ENCODE measurements at regions not wholly inside any gene's neighbourhood (a gene's known extent, or its start where the extent isn't known, plus 50 kb on each side); places are given as distances from the start of the nearest gene placed in this dataset.

- Histone ChIP-seq H3K9ac (ENCODE audit: low read length) (no peak overlapping the region), H3K79me2 (ENCODE audit: low read length) (no peaks in the 10 kb centered on the region)
These were observed 380.4 kb downstream of the RAPGEF2 start for GRCh38 chr4:159483110-159483781.

DNA sequence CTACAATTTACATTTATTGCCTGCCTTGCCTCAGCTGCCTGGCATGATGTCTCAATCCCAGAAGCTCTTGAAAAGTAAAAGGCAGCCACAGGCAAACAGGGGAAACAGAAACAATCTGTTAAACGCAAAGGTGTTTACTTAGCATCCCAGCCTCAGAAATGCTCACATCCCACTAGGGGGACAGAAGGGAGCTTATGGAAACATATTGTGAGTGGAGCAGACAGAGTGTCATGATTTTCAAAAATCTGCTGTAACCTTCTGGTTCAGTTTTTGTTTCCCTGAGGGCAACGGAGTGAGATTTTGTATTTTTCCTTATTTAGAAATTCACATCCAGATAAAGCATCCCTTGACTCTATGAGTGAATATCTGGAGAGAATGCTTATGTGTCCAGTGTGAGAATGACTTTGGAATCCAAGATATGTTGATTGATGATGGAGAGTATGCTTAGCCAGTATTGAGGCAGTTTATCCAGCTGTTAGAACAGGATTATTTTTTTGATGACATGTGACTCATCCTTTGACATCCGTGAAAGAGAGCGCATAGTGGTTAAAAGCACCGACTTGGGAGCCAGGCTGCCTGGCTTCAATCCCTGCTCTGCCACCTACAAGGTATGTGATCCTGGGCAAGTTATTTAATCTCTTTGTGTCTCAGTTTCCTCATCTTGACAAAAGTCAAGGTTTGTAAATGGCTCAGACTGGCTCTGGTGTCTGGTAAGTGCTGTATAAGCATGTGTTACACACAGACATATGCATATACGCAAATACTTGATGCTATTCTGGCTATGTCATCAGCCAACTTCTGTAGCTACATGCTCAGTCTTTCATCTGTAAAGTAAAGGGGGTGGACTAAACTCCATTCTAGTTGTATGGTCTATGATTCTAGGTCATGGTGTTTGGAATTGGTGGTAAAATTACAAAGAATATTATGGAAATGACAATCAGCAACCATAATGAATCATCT is 381.2 kb downstream of the RAPGEF2 start:
- Histone ChIP-seq H3K4me1 (ENCODE audit: low read length) (no peaks in the 10 kb centered on the region), H3K27ac (ENCODE audit: low read length) (no peak overlapping the region), H2AFZ (ENCODE audit: low read length) (no peak overlapping the region), H3K27me3 (ENCODE audit: low read length) (no peaks in the 10 kb centered on the region), H3K4me2 (ENCODE audit: low read depth, low read length, poor library complexity, severe bottlenecking) (no peak overlapping the region), H3K79me2 (ENCODE audit: low read length) (no peaks in the 10 kb centered on the region), H3K9me3 (ENCODE audit: low read length) (no peaks in the 10 kb centered on the region), H3K9ac (ENCODE audit: low read length) (no peak overlapping the region), H3K4me3 (ENCODE audit: low read length) (no peak overlapping the region), H3K9me2 (replicated peaks; ENCODE audit: insufficient read depth, low read length) (no peaks in the 10 kb centered on the region), H4K20me1 (ENCODE audit: insufficient read depth, low read depth, low read length) (no peaks in the 10 kb centered on the region), H3K36me3 (ENCODE audit: insufficient read depth, low read length) (no peaks in the 10 kb centered on the region)
- no peak for DNase-seq

More at GRCh38 chr4:159483110-159483781, 380.4 kb downstream of the RAPGEF2 start:
- Histone ChIP-seq H3K9me3 (ENCODE audit: low read length) (no peaks in the 10 kb centered on the region), H3K4me1 (ENCODE audit: low read length) (no peaks in the 10 kb centered on the region), H2AFZ (ENCODE audit: low read length) (no peak overlapping the region), H3K36me3 (ENCODE audit: insufficient read depth, low read length) (no peaks in the 10 kb centered on the region), H3K4me3 (ENCODE audit: low read length) (no peak overlapping the region), H3K27ac (ENCODE audit: low read length) (no peak overlapping the region), H3K27me3 (ENCODE audit: low read length) (no peaks in the 10 kb centered on the region), H3K4me2 (ENCODE audit: low read depth, low read length, poor library complexity, severe bottlenecking) (no peak overlapping the region), H3K9me2 (replicated peaks; ENCODE audit: insufficient read depth, low read length) (no peaks in the 10 kb centered on the region), H4K20me1 (ENCODE audit: insufficient read depth, low read depth, low read length) (no peaks in the 10 kb centered on the region)
- DNase-seq, result no peak

- Histone ChIP-seq H3K9me2 (replicated peaks; ENCODE audit: insufficient read depth, low read length) (no peaks in the 10 kb centered on the region), H3K9ac (ENCODE audit: low read length) (no peak overlapping the region), H3K4me3 (ENCODE audit: low read length) (no peak overlapping the region), H3K4me2 (ENCODE audit: low read depth, low read length, poor library complexity, severe bottlenecking) (no peak overlapping the region), H3K4me1 (ENCODE audit: low read length) (no peaks in the 10 kb centered on the region), H2AFZ (ENCODE audit: low read length) (no peak overlapping the region), H3K36me3 (ENCODE audit: insufficient read depth, low read length) (no peaks in the 10 kb centered on the region), H3K27ac (ENCODE audit: low read length) (no peak overlapping the region), H4K20me1 (ENCODE audit: insufficient read depth, low read depth, low read length) (no peaks in the 10 kb centered on the region), H3K9me3 (ENCODE audit: low read length) (no peaks in the 10 kb centered on the region), H3K79me2 (ENCODE audit: low read length) (no peaks in the 10 kb centered on the region), H3K27me3 (ENCODE audit: low read length) (no peaks in the 10 kb centered on the region)
- no peak for DNase-seq
These were observed 382.0 kb downstream of the RAPGEF2 start for GRCh38 chr4:159484864-159485263.

DNA sequence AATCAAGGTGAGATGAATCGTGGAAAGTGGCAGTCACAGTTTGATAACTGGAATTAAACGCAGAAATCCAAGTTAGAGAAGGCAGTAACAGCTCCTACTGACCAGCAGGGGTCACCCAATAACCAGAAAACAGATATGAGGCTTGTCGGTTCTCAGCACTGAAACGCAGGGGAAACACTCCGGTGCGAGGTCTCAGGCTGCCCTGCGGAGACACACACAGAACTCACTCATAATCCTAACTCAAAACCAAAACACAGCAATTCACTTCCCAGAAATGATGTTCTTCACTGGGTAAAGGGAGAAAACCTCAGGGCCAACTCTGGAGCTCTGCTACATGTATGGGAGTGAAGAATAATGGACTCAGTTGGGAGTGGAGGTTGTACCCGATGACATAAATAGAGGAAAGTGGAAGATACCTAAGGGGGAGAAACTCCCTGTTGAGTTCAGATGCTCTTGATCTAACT is 384.4 kb downstream of the RAPGEF2 start:
- Histone ChIP-seq H3K4me2 (ENCODE audit: low read depth, low read length, poor library complexity, severe bottlenecking) (no peak overlapping the region), H3K27me3 (ENCODE audit: low read length) (no peaks in the 10 kb centered on the region), H2AFZ (ENCODE audit: low read length) (no peak overlapping the region), H3K4me3 (ENCODE audit: low read length) (no peak overlapping the region), H4K20me1 (ENCODE audit: insufficient read depth, low read depth, low read length) (no peaks in the 10 kb centered on the region), H3K79me2 (ENCODE audit: low read length) (no peaks in the 10 kb centered on the region), H3K9me3 (ENCODE audit: low read length) (no peaks in the 10 kb centered on the region), H3K9me2 (replicated peaks; ENCODE audit: insufficient read depth, low read length) (no peaks in the 10 kb centered on the region), H3K4me1 (ENCODE audit: low read length) (no peaks in the 10 kb centered on the region), H3K9ac (ENCODE audit: low read length) (no peak overlapping the region), H3K27ac (ENCODE audit: low read length) (no peak overlapping the region), H3K36me3 (ENCODE audit: insufficient read depth, low read length) (no peaks in the 10 kb centered on the region)
- DNase-seq, result peak; percentile 84

GRCh38 chr4:159489646-159490045 is 386.8 kb downstream of the RAPGEF2 start:
- Histone ChIP-seq H3K9ac (ENCODE audit: low read length) (no peak overlapping the region), H2AFZ (ENCODE audit: low read length) (no peak overlapping the region), H3K36me3 (ENCODE audit: insufficient read depth, low read length) (no peaks in the 10 kb centered on the region), H3K27ac (ENCODE audit: low read length) (no peak overlapping the region), H3K4me2 (ENCODE audit: low read depth, low read length, poor library complexity, severe bottlenecking) (no peak overlapping the region), H3K9me2 (replicated peaks; ENCODE audit: insufficient read depth, low read length) (no peaks in the 10 kb centered on the region), H3K4me1 (ENCODE audit: low read length) (no peaks in the 10 kb centered on the region), H3K79me2 (ENCODE audit: low read length) (no peaks in the 10 kb centered on the region), H3K27me3 (ENCODE audit: low read length) (no peaks in the 10 kb centered on the region), H3K9me3 (ENCODE audit: low read length) (no peaks in the 10 kb centered on the region), H4K20me1 (ENCODE audit: insufficient read depth, low read depth, low read length) (no peaks in the 10 kb centered on the region), H3K4me3 (ENCODE audit: low read length) (no peak overlapping the region)
- no peak for DNase-seq

DNA sequence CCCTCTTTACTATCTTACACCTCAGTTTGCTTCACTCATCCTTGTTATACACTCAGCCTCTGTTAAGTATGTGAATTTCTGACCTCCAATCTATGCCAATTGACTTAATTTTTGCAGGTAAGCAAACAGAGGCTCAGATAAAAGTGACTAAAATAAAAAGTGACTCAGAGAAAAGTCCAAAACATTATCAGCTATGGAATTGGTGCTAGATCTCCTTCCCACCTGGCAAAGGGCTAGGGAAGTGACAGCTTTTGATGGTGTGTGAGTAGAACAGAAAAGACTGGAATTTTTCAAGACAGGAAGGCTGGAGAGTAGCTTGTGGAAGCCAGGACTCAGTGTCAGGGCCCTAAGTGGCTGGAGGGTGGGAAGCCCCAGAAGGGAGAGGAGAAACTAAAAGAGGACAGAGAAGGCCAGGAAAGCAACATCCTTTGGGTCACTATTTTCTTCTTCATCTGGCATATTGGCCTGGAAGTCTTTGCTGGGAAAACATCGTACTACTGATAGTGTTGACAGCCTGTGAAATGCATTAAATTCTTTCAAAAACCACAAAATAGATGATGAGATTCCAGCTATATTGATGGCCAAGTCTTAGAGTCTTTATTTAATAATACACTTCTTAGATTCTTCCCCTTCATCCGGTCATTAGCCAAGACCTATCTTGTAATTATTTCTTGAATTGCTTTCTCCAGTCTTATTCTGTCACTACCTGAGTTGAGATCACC is 392.8 kb downstream of the RAPGEF2 start:
- no peaks in the 10 kb centered on the region for H3K36me3 ChIP-seq (ENCODE audit: insufficient read depth, low read length)
- H3K27ac ChIP-seq (ENCODE audit: low read length), result no peak overlapping the region
- no peaks in the 10 kb centered on the region for H4K20me1 ChIP-seq (ENCODE audit: insufficient read depth, low read depth, low read length)
- H3K27me3 ChIP-seq (ENCODE audit: low read length), result no peaks in the 10 kb centered on the region
- no peaks in the 10 kb centered on the region for H3K9me3 ChIP-seq (ENCODE audit: low read length)
- no peaks in the 10 kb centered on the region for H3K79me2 ChIP-seq (ENCODE audit: low read length)
- H3K4me3 ChIP-seq (ENCODE audit: low read length), result no peak overlapping the region
- H2AFZ ChIP-seq (ENCODE audit: low read length), result no peak overlapping the region
- H3K9ac ChIP-seq (ENCODE audit: low read length), result no peak overlapping the region
- H3K9me2 ChIP-seq (replicated peaks; ENCODE audit: insufficient read depth, low read length), result no peaks in the 10 kb centered on the region
- H3K4me1 ChIP-seq (ENCODE audit: low read length), result no peaks in the 10 kb centered on the region
- H3K4me2 ChIP-seq (ENCODE audit: low read depth, low read length, poor library complexity, severe bottlenecking), result no peak overlapping the region
- no peak for DNase-seq

DNA sequence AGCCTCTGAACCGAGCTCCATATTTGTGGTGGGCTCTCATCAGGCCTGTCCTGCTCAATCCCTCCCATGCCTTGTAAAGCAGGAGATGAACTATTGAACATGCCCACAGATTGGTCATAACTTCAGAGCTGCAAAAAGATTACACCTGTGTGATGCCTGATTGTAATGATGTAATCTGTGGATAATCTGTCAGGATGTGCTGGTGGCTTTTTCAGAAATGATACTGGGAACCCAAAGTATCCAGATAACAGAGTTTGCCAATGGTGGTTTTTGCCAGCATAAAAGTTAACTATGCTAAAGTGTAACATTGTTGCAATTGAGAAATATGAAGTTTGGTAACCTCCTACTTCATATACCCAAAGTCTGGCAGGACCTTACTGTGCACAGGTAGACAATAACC is 393.4 kb downstream of the RAPGEF2 start:
- Histone ChIP-seq H2AFZ (ENCODE audit: low read length) (no peak overlapping the region), H3K9me2 (replicated peaks; ENCODE audit: insufficient read depth, low read length) (no peaks in the 10 kb centered on the region), H3K36me3 (ENCODE audit: insufficient read depth, low read length) (no peaks in the 10 kb centered on the region), H3K9me3 (ENCODE audit: low read length) (no peaks in the 10 kb centered on the region), H3K27me3 (ENCODE audit: low read length) (no peaks in the 10 kb centered on the region), H4K20me1 (ENCODE audit: insufficient read depth, low read depth, low read length) (no peaks in the 10 kb centered on the region), H3K9ac (ENCODE audit: low read length) (no peak overlapping the region), H3K4me2 (ENCODE audit: low read depth, low read length, poor library complexity, severe bottlenecking) (no peak overlapping the region), H3K4me1 (ENCODE audit: low read length) (no peaks in the 10 kb centered on the region), H3K27ac (ENCODE audit: low read length) (no peak overlapping the region), H3K4me3 (ENCODE audit: low read length) (no peak overlapping the region), H3K79me2 (ENCODE audit: low read length) (no peaks in the 10 kb centered on the region)
- no peak for DNase-seq

DNA sequence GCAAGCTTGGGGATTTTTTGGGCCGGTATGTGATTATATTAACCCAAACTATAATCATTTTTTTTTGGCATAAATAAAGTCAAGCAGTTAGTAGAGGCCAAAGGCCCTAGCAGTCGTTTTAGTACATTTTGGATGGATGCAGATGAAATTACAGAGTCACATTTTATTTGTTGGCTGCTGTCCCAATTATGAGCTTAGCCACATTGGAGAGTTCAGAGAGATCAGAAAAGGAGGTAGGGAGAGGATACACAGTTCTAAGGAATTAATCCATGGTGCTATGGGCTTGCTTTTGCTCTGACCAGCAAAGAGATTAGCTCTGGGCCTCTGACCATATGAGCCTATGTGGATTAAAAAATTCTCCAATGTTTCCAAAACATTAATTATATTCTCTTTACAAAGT is 395.1 kb downstream of the RAPGEF2 start:
- Histone ChIP-seq H3K4me1 (ENCODE audit: low read length) (no peaks in the 10 kb centered on the region), H2AFZ (ENCODE audit: low read length) (no peak overlapping the region), H3K9ac (ENCODE audit: low read length) (no peak overlapping the region), H3K4me3 (ENCODE audit: low read length) (no peak overlapping the region), H3K9me3 (ENCODE audit: low read length) (no peaks in the 10 kb centered on the region), H3K36me3 (ENCODE audit: insufficient read depth, low read length) (no peaks in the 10 kb centered on the region), H3K9me2 (replicated peaks; ENCODE audit: insufficient read depth, low read length) (no peaks in the 10 kb centered on the region), H3K79me2 (ENCODE audit: low read length) (no peaks in the 10 kb centered on the region), H3K27ac (ENCODE audit: low read length) (no peak overlapping the region), H3K27me3 (ENCODE audit: low read length) (no peaks in the 10 kb centered on the region), H4K20me1 (ENCODE audit: insufficient read depth, low read depth, low read length) (no peaks in the 10 kb centered on the region), H3K4me2 (ENCODE audit: low read depth, low read length, poor library complexity, severe bottlenecking) (no peak overlapping the region)
- DNase-seq, result no peak

Data from Karpas-422 (cell line).